Trophoblast cell (in vitro differentiated cells and primary cell): ENCODE measurements at regions not wholly inside any gene's neighbourhood (a gene's known extent, or its start where the extent isn't known, plus 50 kb on each side); places are given as distances from the start of the nearest gene placed in this dataset.

Source experiments
- DNase-seq, 2 donors: peaks; one replicate each; pipeline ENCODE4 v3.0.0-alpha.2; 2016
- H2AFZ ChIP-seq: 2 replicates; pipeline ENCODE4 v1.6.1; 2013; ENCODE audit warnings: low read length, moderate library complexity, mild to moderate bottlenecking; ENCODE audit not compliant: insufficient read depth, poor library complexity
- H2AK5ac ChIP-seq: 2 replicates; pipeline ENCODE4 v1.6.1; 2013; ENCODE audit warnings: mild to moderate bottlenecking, low read length
- H2BK120ac ChIP-seq: 2 replicates; pipeline ENCODE4 v1.6.1; 2013; ENCODE audit warnings: low read length, mild to moderate bottlenecking, moderate library complexity; ENCODE audit not compliant: insufficient read depth, poor library complexity
- H2BK12ac ChIP-seq: 2 replicates; pipeline ENCODE4 v1.6.1; 2013; ENCODE audit warnings: mild to moderate bottlenecking, low read length, moderate library complexity
- H2BK5ac ChIP-seq: 2 replicates; pipeline ENCODE4 v1.6.1; 2013; ENCODE audit warnings: low read length, low read depth, moderate library complexity, mild to moderate bottlenecking; ENCODE audit not compliant: poor library complexity
- H3K14ac ChIP-seq: 2 replicates; pipeline ENCODE4 v1.6.1; 2013; ENCODE audit warnings: mild to moderate bottlenecking, low read length
- H3K18ac ChIP-seq: 2 replicates; pipeline ENCODE4 v1.6.1; 2013; ENCODE audit warnings: mild to moderate bottlenecking, low read length
- H3K23ac ChIP-seq: 2 replicates; pipeline ENCODE4 v1.6.1; 2013; ENCODE audit warnings: low read length
- H3K27ac ChIP-seq: 2 replicates; pipeline ENCODE4 v1.5.1; 2013; ENCODE audit warnings: low read depth, mild to moderate bottlenecking, inconsistent platforms, low read length, moderate library complexity
- H3K27me3 ChIP-seq: 2 replicates; pipeline ENCODE4 v1.6.1; 2013; ENCODE audit warnings: inconsistent platforms, mild to moderate bottlenecking, low read length, moderate library complexity; ENCODE audit not compliant: insufficient read depth
- H3K36me3 ChIP-seq, 2 experiments: 1 replicate in 1 of 2; 2 replicates in 1 of 2; pipeline ENCODE4 v1.6.1; 2013; ENCODE audit warnings: low read length in 2 of 2, mild to moderate bottlenecking in 2 of 2, moderate library complexity in 1 of 2; ENCODE audit not compliant: insufficient read depth in 2 of 2, control insufficient read depth in 1 of 2
- H3K4ac ChIP-seq: 2 replicates; pipeline ENCODE4 v1.6.1; 2013; ENCODE audit warnings: low read depth, mild to moderate bottlenecking, low read length, moderate library complexity
- H3K4me1 ChIP-seq, 2 experiments: 1 replicate in 1 of 2; 2 replicates in 1 of 2; pipeline ENCODE4 v1.6.1; 2013; ENCODE audit warnings: low read length in 2 of 2, mild to moderate bottlenecking in 2 of 2, moderate library complexity in 1 of 2; ENCODE audit not compliant: insufficient read depth in 2 of 2, control insufficient read depth in 1 of 2
- H3K4me2 ChIP-seq: 2 replicates; pipeline ENCODE4 v1.6.1; 2013; ENCODE audit warnings: inconsistent platforms, mild to moderate bottlenecking, low read length, moderate library complexity
- H3K4me3 ChIP-seq: 2 replicates; pipeline ENCODE4 v1.5.1; 2013; ENCODE audit warnings: mild to moderate bottlenecking, low read depth, low read length, inconsistent platforms
- H3K79me1 ChIP-seq: one replicate; pipeline ENCODE4 v1.6.1; 2013; ENCODE audit warnings: low read length
- H3K79me2 ChIP-seq: 2 replicates; pipeline ENCODE4 v1.6.1; 2013; ENCODE audit warnings: low read length, mild to moderate bottlenecking; ENCODE audit not compliant: control insufficient read depth, insufficient read depth, poor library complexity
- H3K9ac ChIP-seq: 2 replicates; pipeline ENCODE4 v1.6.1; 2013; ENCODE audit warnings: mild to moderate bottlenecking, low read length
- H3K9me3 ChIP-seq: 2 replicates; pipeline ENCODE4 v1.6.1; 2013; ENCODE audit warnings: low read depth, mild to moderate bottlenecking, control low read depth, inconsistent platforms, low read length; ENCODE audit not compliant: insufficient read depth
- H4K12ac ChIP-seq: 2 replicates; pipeline ENCODE4 v1.6.1; 2013; ENCODE audit warnings: low read depth, mild to moderate bottlenecking, low read length, moderate library complexity
- H4K8ac ChIP-seq: 2 replicates; pipeline ENCODE4 v1.6.1; 2013; ENCODE audit warnings: low read depth, mild to moderate bottlenecking, low read length, moderate library complexity
- H4K91ac ChIP-seq: one replicate; pipeline ENCODE4 v1.6.1; 2013; ENCODE audit warnings: low read depth, mild to moderate bottlenecking, low read length, moderate library complexity
- WGBS: extraction: QIAGEN DNeasy Blood & Tissue Kit; methylation state at CpG from one replicate; pipeline ENCODE4 v1.1.7; 2013; ENCODE audit warnings: missing lambda C conversion rate; ENCODE audit not compliant: insufficient read length, insufficient coverage; ENCODE audit errors: extremely low coverage; 5-methylcytosine and 5-hydroxymethylcytosine counted together

- H3K23ac ChIP-seq = no peak overlapping the region
These were observed 474.5 kb upstream of the ADGRL2 start for GRCh38 chr1:81326212-81326611.

GRCh38 chr1:81325397-81325796 is 475.3 kb upstream of the ADGRL2 start:
- Histone ChIP-seq H3K9ac (no peak overlapping the region), H3K4ac (no peak overlapping the region), H3K36me3 (no peaks in the 10 kb centered on the region), H3K27ac (no peak overlapping the region), H3K14ac (no peak overlapping the region), H2BK5ac (no peak overlapping the region), H4K8ac (no peak overlapping the region), H4K91ac (no peak overlapping the region), H3K4me1 (no peaks in the 10 kb centered on the region), H4K12ac (no peak overlapping the region), H2AK5ac (no peak overlapping the region), H3K4me2 (no peak overlapping the region), H3K4me3 (no peak overlapping the region), H3K18ac (no peak overlapping the region), H3K23ac (no peak overlapping the region), H3K27me3 (no peaks in the 10 kb centered on the region), H3K79me1 (no peaks in the 10 kb centered on the region), H2BK120ac (no peak overlapping the region), H2BK12ac (no peak overlapping the region), H3K9me3 (no peaks in the 10 kb centered on the region), H3K79me2 (no peaks in the 10 kb centered on the region), H2AFZ (no peak overlapping the region)
- no peak for DNase-seq
- WGBS = no CpG with 5 or more reads among the region's 3 CpGs

More at GRCh38 chr1:81326212-81326611, 474.5 kb upstream of the ADGRL2 start:
- Histone ChIP-seq H3K14ac (no peak overlapping the region), H2BK12ac (no peak overlapping the region), H4K8ac (no peak overlapping the region), H2BK120ac (no peak overlapping the region), H3K18ac (no peak overlapping the region), H3K36me3 (no peaks in the 10 kb centered on the region), H3K79me2 (no peaks in the 10 kb centered on the region), H2AFZ (no peak overlapping the region), H3K4ac (no peak overlapping the region), H3K9me3 (no peaks in the 10 kb centered on the region), H3K27ac (no peak overlapping the region), H3K4me2 (no peak overlapping the region), H2AK5ac (no peak overlapping the region), H4K12ac (no peak overlapping the region), H3K79me1 (no peaks in the 10 kb centered on the region), H3K4me1 (no peaks in the 10 kb centered on the region), H3K27me3 (no peaks in the 10 kb centered on the region), H2BK5ac (no peak overlapping the region), H4K91ac (no peak overlapping the region), H3K4me3 (no peak overlapping the region), H3K9ac (no peak overlapping the region)
- DNase-seq = no peak
- WGBS = no CpG with 5 or more reads among the region's 3 CpGs

GRCh38 chr1:81323862-81324261 is 476.9 kb upstream of the ADGRL2 start:
- no peak overlapping the region for H4K91ac ChIP-seq
- H2BK5ac ChIP-seq = no peak overlapping the region
- H3K14ac ChIP-seq = no peak overlapping the region
- no peak overlapping the region for H2AK5ac ChIP-seq
- H3K4me2 ChIP-seq = no peak overlapping the region
- H3K4ac ChIP-seq = no peak overlapping the region
- no peak overlapping the region for H3K23ac ChIP-seq
- H2BK12ac ChIP-seq = no peak overlapping the region
- no peaks in the 10 kb centered on the region for H3K27me3 ChIP-seq
- H3K4me1 ChIP-seq = no peaks in the 10 kb centered on the region
- no peak overlapping the region for H4K8ac ChIP-seq
- no peak overlapping the region for H3K9ac ChIP-seq
- no peak for DNase-seq
- no peaks in the 10 kb centered on the region for H3K9me3 ChIP-seq
- H3K18ac ChIP-seq = no peak overlapping the region
- H2AFZ ChIP-seq = no peak overlapping the region
- H2BK120ac ChIP-seq = no peak overlapping the region
- H3K79me1 ChIP-seq = no peaks in the 10 kb centered on the region
- H3K4me3 ChIP-seq = no peak overlapping the region
- no CpG with 5 or more reads among the region's 5 CpGs for WGBS
- no peak overlapping the region for H3K27ac ChIP-seq
- H3K79me2 ChIP-seq = no peaks in the 10 kb centered on the region
- H3K36me3 ChIP-seq = no peaks in the 10 kb centered on the region
- H4K12ac ChIP-seq = no peak overlapping the region

GRCh38 chr1:81317191-81317590 is 483.5 kb upstream of the ADGRL2 start:
- H3K23ac ChIP-seq = no peak overlapping the region
- H2BK5ac ChIP-seq = no peak overlapping the region
- H3K18ac ChIP-seq = no peak overlapping the region
- H3K14ac ChIP-seq = no peak overlapping the region
- H4K8ac ChIP-seq = no peak overlapping the region
- WGBS = no CpG with 5 or more reads among the region's 1 CpG
- no peak overlapping the region for H3K27ac ChIP-seq
- H3K4me2 ChIP-seq = no peak overlapping the region
- no peaks in the 10 kb centered on the region for H3K79me2 ChIP-seq
- H3K36me3 ChIP-seq = no peaks in the 10 kb centered on the region
- no peaks in the 10 kb centered on the region for H3K79me1 ChIP-seq
- peaks cover 0 to 1% of the 10 kb centered on the region in 2 experiments for H3K4me1 ChIP-seq
- H3K9me3 ChIP-seq = no peaks in the 10 kb centered on the region
- no peak overlapping the region for H2BK120ac ChIP-seq
- no peak overlapping the region for H4K12ac ChIP-seq
- H2AK5ac ChIP-seq = no peak overlapping the region
- no peak for DNase-seq
- no peak overlapping the region for H3K9ac ChIP-seq
- H2AFZ ChIP-seq = no peak overlapping the region
- H2BK12ac ChIP-seq = no peak overlapping the region
- H3K27me3 ChIP-seq = no peaks in the 10 kb centered on the region
- H3K4me3 ChIP-seq = no peak overlapping the region
- H3K4ac ChIP-seq = no peak overlapping the region
- no peak overlapping the region for H4K91ac ChIP-seq
